ENCODE measurements at regions not wholly inside any gene's neighbourhood (a gene's known extent, or its start where the extent isn't known, plus 50 kb on each side); places are given as distances from the start of the nearest gene placed in this dataset.
"Not testable (repeated sequence)": the region's sequence is repeated elsewhere in the genome, so short reads cannot be mapped to it uniquely, and the experiment has no call there.

DNA sequence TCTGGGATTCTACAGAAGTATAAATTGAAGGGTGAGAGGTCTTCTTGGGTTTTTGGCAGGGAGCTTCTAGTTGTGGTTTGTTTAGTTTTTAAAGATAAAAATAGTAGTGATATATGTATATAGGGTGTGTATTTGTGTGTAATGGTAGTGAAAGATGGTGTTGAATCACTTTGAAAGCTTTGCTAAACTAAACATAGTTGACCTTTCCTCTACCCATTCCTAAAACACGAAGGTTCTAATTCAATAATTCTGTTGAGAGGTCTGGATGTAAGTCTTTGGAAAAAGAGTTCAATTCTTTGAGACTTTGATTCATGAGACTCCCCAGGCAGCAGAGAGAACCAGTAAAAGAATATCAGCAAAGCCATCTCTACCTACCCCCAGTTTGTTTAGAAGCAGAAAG, 247.9 kb upstream of the DUSP10 start:
- DNase-seq, result no peak

DNA sequence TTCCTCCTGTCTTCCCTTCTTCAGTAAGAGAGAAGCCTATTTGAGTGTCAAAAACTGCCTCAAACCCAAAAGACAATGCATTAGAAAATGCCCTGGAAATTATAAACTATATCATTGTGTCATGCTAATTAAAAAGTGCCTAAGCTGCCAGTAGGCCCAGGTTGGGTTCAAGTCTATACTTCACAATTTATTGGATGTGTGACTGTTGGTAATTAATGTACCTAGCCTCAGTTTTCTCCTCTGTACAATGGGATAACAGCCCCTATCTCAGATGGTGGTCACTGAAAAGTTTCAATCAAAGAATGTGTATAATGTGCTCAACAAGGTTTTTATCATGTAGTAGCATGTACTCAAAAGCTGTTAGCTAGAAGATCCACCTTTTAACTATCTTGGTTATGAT, 246.9 kb upstream of the DUSP10 start:
- no peak for DNase-seq

GRCh38 chr1:221987860-221988520, 246.1 kb upstream of the DUSP10 start:
- no peak for DNase-seq

GRCh38 chr1:221983444-221983843, 241.6 kb upstream of the DUSP10 start:
- DNase-seq, result no peak

- DNase-seq, result no peak
These were observed 239.6 kb upstream of the DUSP10 start for GRCh38 chr1:221981461-221981860.

DNA sequence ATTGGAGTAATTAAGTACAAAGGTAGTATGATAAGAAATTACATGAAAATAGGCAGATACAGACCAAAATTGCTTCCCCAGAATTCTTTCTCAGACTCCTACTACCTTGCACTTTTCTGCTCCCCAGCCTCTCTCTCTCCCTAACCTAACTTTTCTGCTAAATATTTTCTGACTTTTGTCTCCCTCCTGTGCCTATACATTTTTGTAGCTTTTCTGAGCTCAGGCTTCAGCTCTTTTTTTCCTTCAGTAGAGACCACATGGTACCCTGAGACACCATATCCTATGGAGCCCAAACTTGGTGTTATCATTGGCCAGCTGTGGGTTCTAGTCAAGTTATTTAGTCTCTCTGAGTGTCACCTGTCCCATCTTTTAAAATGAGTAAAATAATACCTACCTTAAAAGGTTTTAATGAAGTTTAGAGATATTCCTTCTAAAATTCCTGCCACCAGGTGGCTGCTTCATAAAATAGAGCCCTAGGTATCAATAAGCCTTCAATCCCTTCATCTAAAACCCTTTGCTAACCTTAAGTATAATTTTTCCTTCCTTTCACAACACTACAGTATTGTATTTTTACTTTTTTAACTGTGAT, 237.6 kb upstream of the DUSP10 start:
- DNase-seq, result no peak

DNA sequence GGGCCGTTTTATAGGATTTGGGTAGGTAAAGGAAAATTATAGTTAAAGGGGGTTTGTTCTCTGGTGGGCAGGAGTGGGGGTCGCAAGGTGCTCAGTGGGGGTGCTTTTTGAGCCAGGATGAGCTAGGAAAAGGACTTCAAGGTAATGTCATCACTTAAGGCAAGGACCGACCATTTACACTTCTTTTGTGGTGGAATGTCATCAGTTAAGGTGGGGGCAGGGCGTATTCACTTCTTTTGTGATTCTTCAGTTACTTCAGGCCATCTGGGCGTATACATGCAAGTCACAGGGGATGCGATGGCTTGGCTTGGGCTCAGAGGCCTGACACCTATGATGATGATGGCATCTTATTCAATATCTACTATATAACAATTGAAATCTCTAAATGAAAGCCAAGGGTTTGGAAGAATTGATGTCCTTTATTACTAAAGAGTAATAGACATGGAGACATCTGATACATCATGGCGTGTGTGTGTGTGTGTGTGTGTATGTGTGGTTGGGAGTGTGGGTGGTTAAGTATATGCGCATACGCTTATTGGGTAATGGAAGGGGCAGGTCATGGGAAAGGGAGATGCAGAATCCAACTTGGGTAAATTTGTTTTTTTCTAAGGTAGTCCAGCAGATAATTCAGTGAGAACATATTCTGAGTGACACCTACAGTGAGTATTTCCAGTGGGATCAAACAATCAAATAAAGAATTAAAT, 236.9 kb upstream of the DUSP10 start:
- not testable (repeated sequence) for DNase-seq

DNA sequence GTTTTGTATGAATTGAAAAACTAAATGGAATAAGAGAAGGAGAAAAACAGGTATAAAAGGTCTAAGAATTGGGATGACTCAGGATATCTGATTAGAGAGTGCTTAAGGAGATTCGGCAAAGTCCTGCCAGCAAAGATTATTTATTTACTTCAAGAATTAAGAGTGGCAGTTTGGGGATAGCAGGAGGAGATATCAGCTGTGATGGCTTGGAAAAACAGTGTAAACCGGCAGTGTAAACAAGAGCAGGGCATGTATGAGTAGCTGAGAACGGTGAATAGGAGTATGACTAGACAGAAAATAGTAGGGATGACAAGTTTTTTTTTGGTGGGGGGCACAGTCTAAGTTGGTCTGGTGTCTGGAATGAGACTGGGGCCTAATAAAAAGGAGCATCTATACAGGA, 231.9 kb upstream of the DUSP10 start:
- DNase-seq, result not testable (repeated sequence)

GRCh38 chr1:221972276-221973235, 230.7 kb upstream of the DUSP10 start:
- DNase-seq, result no peak

DNA sequence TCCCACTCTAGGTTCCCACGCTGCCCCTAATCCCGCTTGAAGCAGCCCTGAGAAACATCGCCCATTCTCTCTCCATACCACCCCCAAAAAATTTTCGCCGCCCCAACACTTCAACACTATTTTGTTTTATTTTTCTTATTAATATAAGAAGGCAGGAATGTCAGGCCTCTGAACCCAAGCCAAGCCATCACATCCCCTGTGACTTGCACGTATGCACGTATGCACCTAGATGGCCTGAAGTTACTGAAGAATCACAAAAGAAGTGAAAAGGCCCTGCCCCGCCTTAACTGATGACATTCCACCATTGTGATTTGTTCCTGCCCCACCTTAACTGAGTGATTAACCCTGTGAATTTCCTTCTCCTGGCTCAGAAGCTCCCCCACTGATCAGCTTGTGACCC, 229.1 kb upstream of the DUSP10 start:
- not testable (repeated sequence) for DNase-seq

GRCh38 chr1:221969298-221969858, 227.5 kb upstream of the DUSP10 start:
- DNase-seq, result not testable (repeated sequence)

GRCh38 chr1:221967538-221967937, 225.6 kb upstream of the DUSP10 start:
- not testable (repeated sequence) for DNase-seq

DNA sequence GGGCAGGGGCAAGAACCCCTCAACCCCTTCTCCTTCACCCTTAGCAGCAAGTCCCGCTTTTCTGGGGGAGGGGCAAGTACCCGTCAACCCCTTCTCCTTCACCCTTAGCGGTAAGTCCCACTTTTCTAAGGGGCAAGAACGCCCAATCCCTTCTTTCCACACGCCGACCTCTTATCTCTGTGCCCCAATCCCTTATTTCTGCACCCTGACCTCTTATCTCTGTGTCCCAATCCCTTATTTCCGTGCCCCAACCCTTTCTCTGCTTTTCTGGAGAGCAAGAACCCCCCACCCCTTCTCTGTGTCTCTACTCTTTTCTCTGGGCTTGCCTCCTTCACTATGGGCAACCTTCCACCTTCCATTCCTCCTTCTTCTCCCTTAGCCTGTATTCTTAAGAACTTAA, 225.0 kb upstream of the DUSP10 start:
- DNase-seq, result not testable (repeated sequence)

DNA sequence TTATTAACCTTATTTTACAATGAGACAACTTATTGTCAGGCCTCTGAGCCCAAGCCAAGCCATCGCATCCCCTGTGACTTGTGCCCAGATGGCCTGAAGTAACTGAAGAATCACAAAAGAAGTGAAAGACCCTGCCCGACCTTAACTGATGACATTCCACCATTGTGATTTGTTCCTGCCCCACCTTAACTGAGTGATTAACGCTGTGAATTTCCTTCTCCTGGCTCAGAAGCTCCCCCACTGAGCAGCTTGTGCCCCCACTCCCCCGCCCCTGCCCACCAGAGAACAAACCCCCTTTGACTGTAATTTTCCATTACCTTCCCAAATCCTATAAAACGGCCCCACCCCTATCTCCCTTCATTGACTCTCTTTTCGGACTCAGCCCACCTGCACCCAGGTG, 224.0 kb upstream of the DUSP10 start:
- DNase-seq, result not testable (repeated sequence)

GRCh38 chr1:221965252-221965651, 223.4 kb upstream of the DUSP10 start:
- no peak for DNase-seq

DNA sequence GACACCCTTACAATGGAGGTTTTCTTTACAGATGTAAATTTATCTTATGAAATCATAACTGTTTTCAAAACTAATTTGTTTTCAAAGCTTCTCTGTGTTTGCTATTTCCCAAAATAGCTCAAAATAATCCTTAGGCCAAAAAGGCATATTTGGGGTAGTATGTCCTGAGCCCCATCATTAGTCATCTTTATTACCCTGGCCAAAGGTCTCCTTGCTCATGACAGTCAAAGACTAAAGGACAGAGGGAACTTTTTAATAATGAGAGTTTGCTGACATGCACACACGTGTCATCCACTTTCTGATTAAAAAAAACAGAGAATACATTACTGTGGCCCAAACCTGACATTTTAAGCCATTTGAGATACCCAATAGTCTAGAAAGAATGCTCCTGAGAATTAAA, 221.9 kb upstream of the DUSP10 start:
- no peak for DNase-seq

DNA sequence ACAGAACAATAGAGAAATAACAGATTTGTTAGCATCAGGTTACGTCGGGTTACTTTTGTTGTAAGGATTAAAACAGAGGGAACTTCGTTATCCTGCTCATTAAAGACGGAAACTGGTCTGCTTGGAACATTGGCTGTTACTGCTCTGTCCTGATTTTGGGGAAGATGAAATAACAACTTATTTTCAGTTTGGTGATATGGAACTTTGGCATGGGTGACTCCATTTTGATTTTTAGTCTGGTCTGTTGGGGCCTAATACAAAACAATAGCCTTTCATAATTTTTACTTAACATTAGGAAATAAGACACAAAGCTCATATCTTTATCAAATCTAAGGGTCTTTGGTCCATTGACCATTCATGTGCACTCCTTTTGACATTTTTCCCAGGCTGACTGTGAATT, 220.5 kb upstream of the DUSP10 start:
- no peak for DNase-seq

- no peak for DNase-seq
These were observed 219.8 kb upstream of the DUSP10 start for GRCh38 chr1:221961532-221962292.

GRCh38 chr1:221958161-221958562, 216.3 kb upstream of the DUSP10 start:
- not testable (repeated sequence) for DNase-seq

DNA sequence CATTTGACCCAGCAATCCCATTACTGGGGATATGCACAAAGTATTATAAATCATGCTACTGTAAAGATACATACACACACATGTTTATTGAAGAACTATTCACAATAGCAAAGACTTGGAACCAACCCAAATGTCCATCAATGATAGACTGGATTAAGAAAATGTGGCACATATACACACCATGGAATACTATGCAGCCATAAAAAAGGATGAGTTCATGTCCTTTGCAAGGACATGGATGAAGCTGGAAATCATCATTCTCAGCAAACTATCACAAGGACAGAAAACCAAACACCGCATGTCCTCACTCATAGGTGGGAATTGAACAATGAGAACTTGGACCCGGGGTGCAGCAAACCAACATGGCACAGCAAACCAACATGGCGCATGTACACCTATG, 215.5 kb upstream of the DUSP10 start:
- not testable (repeated sequence) for DNase-seq

DNA sequence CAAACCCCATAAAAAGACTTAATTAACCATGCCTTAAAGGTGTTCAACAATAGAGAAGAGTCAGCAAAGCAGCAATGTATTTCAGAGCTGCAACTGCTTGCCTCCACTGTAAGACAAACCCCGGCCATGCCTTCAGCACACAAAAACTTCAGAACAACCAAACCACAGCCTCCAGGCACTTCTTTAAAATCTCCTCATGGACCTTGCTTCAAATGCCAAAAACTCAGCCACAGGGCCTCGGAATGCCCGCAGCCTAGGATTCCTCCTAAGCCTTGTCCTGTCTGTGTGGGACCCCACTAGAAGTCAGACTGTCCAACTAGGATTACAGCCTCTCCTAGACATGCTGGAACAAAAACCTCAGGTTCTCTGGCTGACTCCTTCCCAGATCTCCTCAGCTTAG, 208.1 kb upstream of the DUSP10 start:
- DNase-seq, result no peak

DNA sequence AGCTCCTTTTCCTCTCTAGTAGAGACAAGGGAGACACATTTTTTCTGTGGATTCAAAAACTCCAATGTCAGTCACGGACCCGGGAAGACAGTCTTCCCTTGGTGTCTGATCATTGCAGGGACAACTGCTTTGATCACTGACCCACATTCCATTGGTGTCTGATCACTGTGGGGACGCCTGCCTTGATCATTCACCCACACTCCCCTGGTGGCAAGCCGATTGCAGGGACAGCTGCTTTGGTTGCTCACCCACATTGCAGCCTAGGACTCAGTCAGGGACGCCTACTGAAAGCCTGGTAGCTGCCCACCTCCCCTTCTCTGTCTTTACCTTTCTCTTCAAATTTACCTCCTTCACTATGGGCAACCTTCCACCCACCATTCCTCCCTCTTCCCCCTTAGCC, 206.6 kb upstream of the DUSP10 start:
- no peak for DNase-seq
